Left lobe of liver (tissue), 2 donors: ENCODE measurements at regions not wholly inside any gene's neighbourhood (a gene's known extent, or its start where the extent isn't known, plus 50 kb on each side); places are given as distances from the start of the nearest gene placed in this dataset.

Experiments
- ATAC-seq: fragments of 200-7000 bp; cut with Tn5 transposase; one replicate; pipeline ENCODE4 v1.9.1; 2020; ENCODE audit warnings: mild to moderate bottlenecking, moderate library complexity
- DNase-seq: peaks from one replicate; pipeline ENCODE4 v3.0.0-alpha.2; 2020; ENCODE audit warnings: low spot score
- donor health status: DM: no; HTN: no; CAD: no; lungs with moderate emphysema.
- donor health status: DM: no; HTN: yes; CAD: no.

DNA sequence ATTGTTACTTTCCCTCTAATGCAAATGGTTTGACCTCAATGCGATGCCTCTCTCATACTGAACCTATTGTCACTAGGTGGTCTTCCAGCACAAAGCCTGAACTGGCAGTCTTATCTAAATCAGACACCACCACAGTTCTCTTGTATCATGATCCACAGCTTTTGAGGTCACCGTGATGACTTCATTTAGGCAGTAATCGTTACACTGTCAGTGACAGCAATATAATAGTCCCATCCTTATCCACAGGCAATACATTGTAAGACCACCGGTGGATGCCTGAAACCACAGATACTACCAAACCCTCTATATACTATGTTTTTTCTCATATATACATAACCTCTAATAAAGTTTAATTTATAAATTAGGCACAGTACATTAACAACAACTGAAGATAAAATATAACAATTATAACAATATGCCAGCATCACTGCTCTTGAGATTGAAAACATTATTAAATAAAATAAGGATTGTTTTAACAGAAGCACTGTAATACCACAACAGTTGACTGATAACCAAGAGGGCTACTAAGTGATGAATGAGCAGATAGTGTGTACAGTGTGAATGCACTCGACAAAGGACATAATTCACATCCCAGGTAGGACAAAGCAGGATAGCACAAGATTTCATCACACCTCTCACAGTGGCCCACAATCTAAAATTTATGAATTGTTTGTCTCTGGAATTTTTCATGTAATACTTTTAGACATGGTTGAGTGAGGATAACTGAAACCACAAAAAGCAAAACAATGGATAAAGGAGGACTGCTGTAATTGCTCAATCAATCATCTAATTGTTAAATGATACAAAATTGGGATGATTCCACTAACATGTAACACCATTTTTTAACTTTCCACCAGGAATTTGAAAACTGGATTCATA is 419.4 kb downstream of the CENPC start:
- ATAC-seq (no peak), DNase-seq (no peak)

DNA sequence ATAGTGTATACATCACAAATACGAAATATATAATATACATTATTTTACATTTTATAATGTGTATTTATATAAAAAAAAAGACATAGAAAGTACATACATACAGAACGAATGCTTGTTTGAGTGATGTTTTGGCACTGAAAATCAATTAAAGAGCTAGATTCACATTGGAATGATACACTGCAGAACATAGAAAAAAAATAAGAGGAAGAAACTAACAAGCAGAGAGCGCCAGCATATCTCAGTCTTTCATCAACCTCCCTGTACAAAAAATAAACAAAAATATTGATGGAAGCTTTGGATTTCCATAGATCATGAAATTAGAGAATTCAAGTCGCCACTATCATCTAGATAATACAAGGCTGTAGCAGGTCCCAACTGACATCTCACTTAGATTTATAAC is 420.6 kb downstream of the CENPC start:
- DNase-seq: no peak
- no peak for ATAC-seq

DNA sequence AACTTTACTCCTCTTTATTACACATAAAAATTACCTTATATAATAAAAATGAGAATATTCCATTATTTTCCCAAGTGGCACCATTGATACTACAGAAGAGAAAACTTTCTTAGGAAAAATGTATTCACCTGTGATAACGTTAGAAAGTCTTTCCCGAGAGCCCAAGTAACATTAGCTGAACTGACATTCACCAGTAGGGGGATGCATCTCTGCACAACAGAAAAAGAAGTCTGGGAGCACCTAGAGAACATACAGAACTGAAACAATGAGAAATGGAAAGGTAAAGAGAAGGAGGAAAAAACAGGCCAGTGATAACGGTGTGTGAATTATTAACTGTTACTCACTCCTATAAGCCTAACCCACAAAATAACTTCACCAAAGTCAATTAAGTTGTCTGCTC is 423.3 kb downstream of the CENPC start:
- DNase-seq: no peak

DNA sequence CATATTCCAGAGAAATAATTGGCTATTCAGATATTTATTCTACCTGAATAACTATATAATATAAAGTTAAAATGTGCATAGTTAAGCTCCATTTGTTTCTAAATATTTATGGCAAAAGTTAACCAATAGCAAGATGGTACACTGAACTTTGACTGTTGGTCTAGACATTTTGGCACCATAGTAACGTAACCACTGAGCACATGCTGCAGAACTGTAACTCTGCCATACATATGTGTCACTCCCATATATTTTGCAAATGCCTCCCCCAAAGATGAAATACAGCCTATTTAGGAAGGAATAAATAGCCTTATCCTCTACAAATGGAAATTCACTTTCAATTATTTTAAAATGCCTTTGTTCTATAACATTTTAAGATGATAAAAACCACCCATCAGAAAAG is 424.9 kb downstream of the CENPC start:
- DNase-seq: no peak
- ATAC-seq: no peak

More for the DNA sequence above, 423.3 kb downstream of the CENPC start:
- peak; percentile 43 for ATAC-seq

DNA sequence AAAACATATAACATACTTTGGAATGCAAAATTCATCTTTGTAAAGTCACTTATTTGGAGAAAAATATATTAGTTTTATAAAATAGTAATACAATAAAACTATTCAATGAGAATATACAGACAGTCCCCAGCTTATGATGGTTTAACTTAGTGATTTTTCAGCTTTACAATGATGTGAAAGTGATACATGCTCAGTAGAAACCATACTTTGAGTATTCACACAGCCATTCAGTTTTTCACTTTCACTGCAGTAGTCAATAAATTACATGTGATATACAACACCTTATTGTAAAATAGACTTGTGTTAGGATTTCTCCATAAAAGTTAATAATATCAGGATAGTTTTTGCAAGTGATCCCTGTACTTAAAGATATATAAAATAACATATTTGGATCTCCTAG is 436.0 kb downstream of the CENPC start:
- ATAC-seq (no peak), DNase-seq (no peak)

DNA sequence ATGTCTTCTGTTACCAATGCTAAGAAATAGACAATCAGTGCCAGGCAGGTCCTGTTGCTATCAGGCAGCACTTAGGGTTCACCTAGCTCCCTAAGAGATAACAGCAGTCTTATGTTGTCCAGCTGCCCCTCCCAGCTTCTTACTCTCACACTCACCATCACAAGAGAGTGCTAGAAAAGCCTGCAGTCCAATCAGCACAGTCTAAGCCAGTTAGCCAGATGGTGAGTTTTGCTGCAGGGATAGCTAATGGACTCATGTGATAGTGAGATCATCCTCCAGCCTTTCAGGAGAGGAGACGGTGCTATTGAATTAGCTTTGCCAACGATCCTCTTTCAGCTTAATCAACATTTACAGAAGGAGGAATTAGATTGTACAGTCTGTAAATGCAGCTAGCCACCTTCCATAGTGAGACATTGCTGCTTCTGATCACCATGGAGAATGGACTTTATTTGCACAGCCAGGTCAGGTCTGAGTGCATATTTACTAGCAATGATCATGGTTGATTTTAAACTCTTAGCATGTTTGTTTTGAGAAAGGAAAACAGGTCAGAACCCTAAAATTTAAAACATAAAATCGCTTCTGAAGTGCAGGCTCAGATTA is 438.3 kb downstream of the CENPC start:
- DNase-seq (no peak), ATAC-seq (no peak)

DNA sequence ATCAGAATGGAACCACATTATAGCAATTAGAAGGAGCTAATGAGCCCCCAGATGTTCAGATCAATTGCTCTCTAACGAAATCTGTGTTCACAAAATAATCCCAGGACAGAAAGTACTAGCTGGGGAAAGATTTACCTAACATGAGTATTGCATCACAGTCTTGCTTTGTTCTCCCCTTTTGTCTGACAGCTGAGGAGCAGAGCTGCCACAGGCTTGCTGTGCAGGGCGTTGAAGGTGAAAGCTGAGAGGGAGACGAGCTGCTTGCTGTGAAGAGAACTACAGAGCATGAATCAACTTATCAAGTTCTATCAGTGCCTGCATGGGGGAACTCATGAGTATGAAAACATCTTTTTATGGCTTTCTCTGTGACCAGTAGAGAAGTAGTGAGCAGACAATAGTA is 441.2 kb downstream of the CENPC start:
- DNase-seq (no peak), ATAC-seq (no peak)

DNA sequence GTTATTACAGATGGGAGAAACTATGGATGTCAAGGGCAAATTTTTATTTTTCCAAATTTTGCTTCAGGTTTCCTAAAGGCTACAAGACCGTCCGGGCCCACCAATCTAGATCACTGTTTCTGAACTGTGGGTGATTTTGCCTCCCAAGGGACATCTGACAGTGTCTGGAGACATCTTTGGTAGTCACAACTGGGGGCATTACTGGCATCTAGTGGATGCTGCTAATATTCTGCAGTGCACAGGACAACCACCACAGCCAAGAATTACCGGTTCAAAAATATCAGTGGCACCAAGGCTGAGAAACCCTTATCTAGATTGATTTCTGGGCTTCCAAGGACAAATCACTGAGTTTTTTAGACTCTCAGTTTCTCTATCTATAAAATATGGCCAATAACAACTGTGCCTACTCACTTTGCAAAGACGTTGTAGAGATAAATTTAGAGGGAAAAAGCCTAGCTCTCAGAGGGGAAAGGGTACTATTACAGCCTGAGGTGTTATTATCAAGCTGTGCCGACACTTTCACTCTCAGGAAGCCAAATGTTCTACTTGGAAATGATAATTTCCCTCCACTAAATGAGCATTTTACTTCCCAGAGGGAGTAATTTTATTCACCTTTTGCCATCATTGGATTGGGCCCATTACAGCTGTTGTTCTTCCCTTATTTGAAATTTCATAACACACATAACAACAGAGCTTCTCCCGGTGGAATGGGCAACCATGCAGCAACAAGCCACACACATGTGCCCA is 442.1 kb downstream of the CENPC start:
- ATAC-seq (no peak), DNase-seq (no peak)

DNA sequence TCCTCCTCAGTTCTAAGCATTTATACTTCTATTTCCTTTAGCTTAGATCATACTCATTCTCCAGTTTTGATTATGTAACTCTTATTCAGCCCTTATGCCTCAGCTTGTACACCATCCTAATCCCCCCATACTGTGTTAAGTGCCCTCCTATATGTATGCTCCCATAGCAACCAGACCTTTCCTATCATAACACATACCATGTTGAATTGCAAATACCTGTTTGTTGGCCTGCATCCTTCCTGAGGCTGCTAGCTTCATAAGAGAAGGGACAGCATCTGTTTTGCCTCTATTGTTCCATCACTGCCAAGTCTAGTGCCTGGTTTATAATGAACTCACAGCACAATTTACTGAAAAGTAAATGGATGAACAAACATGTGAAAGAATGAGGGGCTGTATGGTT is 443.7 kb downstream of the CENPC start:
- no peak for DNase-seq
- no peak for ATAC-seq

DNA sequence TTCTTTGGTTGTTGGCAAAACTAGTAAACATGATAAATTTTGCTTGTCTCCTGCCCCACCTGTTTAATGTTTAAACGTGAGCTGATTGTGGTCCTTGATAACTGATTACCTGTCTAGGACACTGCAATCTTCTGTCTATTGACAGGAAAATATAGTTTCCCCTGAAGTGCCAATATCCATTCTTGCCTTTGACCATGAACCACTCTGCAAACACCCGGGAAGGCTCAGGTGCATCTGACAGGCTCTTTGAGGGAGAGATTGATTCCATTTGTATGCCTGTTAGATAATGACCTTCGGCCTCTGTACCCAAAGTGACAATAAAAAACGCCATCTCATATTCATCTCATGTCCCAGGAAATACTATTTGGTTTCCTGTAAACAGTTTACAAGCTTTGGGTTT is 453.0 kb downstream of the CENPC start:
- DNase-seq (no peak), ATAC-seq (no peak)

DNA sequence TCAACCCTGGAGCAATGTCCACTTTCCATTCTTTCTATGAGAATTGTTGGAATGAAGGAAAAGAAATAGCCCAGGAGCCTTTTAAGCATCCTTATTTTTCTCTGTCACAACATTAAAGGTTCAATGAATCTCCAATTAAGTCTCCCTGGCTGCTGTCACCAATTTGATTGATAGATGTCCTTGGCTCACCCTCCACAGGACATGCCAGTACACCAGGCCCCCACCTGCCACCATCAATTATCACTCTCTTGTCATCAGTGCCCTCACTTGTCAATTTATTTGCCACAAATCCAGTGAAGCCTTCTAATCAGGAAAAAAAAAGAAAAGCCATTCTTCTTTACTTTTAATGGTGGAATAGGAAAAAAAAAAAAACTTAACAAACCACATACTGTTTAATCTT is 453.6 kb downstream of the CENPC start:
- DNase-seq: no peak
- ATAC-seq: no peak

DNA sequence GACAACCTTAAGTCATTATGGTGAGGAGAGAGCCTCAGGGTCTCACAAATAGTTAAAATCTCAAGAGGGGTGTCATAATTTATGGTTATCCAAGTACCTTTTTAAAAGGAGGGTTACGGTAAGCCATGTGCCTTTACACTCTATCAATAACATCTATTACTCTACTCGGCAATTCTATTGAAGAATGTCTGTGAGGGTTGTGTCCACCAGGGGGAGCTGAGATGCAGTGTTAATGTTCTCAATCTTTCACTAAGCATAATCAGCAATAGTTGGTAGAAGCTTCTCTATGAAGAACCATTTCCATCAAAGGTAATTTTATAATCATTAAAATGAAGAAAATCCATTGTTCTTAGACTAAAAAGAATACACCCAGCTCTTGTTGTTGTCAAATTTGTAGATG is 457.4 kb downstream of the CENPC start:
- DNase-seq (peak; percentile 45), ATAC-seq (peak; percentile 95)

DNA sequence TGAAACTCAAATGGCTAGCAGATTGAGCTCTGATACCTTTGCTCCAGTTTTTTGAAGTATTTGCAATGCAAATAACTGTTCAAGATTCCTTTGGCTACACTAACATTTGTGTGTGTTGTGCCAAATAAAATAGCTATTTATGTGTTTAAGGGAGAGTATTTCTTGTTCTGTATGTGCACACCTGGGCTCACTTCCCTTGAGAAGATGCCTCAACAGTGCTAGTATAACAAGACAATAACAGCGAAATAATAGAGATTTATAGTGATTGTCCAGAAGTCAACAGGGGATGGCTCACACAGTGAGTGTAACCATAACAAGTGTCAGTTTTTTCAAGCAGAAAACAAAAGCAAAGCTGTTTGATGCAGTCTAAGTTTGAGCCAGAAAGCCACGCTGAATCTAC is 460.5 kb downstream of the CENPC start:
- no peak for ATAC-seq
- DNase-seq: no peak

DNA sequence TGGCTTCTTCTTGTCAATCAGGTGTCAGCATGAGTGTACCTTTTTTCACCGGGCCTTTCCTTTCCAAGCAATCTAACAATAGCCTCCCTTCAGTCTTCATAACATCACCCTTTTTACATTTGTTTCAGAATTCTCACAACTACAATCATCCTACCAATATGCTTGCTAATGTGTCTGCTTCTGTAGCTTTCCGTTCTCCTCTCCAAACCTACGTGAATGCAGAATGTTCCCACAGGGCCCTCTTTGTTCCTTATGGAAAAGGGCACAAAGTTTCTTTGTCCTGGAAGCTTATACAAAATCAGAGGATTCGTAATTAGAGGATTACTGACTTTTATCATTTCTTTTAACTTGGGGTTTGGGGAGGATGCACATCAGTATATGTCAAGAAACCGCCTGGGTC is 461.8 kb downstream of the CENPC start:
- no peak for ATAC-seq

DNA sequence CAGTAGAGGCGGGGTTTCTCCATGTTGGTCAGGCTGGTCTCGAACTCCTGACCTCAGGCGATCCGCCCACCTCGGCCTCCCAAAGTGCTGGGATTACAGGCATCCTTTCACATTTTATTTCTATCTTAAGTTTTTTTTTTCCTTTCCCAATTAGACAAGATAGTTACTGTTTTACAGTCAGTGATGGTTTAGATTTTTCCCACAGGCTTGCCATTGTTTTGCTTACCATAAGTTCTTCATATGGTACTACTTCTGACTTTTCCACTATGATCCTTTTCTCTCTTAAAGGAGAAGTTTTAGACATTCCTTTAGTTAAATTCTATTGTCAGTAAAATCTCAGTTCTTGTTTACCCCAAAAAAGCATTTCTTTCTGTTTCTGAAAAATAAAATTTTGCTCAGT is 462.6 kb downstream of the CENPC start:
- no peak for DNase-seq

More for the DNA sequence above, 461.8 kb downstream of the CENPC start:
- no peak for DNase-seq

DNA sequence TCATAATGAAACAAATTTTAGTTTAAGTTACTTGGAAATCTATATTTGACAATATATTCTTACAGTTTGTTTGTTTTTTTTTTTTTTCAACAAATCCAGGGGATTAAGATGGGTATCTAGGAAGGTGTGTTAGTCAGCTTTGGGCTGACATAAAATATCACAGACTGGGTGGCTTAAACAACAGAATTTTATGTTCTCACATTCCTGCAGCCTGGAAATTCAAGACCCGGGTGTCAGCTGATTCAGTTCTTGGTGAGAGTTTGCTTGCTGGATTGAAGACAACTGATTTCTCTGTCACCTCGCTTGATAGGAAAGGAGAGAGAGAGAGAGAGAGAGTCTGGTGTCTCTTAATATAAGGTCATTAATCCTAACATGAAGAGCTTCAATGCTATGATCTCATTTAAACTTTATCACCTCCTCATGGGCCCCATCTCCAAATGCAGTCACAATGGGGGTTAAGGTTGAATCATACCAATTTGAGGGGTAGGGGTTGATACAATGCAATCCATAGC is 465.2 kb downstream of the CENPC start:
- DNase-seq (no peak), ATAC-seq (no peak)

More for the DNA sequence above, 462.6 kb downstream of the CENPC start:
- no peak for ATAC-seq

DNA sequence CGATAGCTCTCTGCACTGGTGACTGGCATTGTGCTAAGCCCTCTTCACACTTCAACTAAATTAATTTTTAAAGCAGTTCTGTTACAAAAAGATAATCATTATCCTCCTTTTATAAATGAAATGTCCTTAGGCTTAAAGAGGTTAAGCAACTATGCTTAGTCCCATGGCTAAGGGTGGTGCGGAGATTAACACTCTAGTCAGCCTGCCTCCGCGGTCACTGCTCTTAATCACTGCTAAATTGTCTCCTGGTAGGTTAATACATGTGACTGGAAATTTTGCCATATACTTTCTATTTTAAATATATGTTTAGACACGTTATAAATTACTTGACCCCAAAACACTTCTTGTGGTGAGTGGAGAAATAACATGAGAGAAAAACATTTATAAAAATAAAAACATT is 473.7 kb downstream of the CENPC start:
- no peak for ATAC-seq

DNA sequence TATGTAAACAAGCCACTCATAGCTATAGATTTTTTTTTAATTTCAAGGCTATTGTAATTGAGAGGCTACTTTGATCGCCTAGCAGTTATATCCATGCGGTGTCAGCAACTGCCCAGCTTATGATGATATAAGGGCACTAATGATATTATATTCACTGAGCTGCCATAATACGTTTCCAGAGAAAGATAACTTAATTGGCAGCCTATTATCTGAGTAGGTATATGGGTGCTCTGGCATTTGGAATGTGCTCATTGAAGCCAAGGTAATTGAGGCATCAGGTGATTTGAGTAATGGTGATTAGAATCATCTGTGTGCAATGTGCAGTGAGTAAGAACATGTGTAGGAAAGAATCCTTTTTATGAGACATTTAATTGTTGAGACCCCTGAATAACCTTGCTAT is 490.0 kb downstream of the CENPC start:
- no peak for DNase-seq
- ATAC-seq: no peak

More for the DNA sequence above, 473.7 kb downstream of the CENPC start:
- no peak for DNase-seq

DNA sequence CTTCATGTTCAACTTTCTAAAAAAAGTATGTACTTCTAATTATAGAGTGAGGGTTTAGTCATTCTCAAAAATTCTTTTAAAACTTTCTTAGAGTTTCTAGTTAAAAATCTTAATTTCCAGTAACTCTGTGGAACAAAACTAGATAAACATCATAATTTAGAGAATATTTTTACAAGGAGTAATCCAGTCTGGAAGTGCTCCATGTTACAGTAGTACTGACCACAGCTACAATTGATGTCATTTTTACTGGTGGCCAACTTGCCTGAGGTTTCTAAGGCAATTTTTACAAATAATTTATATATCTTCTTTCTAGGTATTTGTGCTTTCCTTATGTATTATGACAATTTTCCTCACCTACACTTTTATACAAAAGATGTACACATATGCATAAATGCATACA is 490.4 kb downstream of the CENPC start:
- ATAC-seq (no peak), DNase-seq (no peak)

DNA sequence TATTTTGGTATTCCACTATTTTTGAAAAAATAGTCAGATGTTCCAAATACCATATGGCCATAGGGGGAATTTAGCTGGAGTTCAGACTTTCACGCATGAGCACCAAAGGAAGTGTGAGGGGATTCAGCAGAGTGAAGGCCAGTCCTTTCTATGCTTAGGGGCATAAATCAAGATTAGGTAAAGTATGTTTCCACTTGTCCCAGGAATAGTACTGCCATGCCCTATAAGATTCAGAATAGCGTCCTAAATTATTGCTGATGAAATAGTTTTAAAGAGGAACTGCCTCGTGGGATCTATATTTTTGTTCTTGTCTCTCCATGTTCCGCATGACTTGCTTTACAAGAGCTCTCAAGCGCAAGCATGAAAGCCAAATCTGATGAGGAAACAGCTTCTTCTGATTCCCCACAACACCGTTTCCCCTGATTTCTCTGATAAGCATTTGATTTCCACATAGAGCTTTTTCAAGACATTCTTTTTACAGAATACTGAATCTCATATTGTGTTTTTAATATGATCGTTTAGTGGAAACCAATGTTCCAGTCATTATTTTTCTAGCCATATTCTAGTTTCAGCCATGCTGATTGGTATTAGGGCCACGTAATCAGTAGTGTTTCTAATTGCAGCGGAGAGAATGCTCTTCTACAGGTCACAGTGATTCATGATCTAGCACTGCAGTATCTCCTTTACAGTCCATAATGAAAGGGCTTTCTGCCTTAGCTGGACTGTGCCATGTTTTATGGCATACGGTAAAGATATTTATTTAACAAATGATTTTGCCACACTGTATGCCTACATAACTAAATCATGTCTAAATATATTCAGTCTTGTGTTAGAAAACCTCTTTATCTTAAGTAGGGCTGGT is 492.3 kb downstream of the CENPC start:
- no peak for ATAC-seq

More for the DNA sequence above, 492.3 kb downstream of the CENPC start:
- no peak for DNase-seq
